Left kidney (tissue), 1 donor: ENCODE measurements at regions not wholly inside any gene's neighbourhood (a gene's known extent, or its start where the extent isn't known, plus 50 kb on each side); places are given as distances from the start of the nearest gene placed in this dataset.
"Not testable (repeated sequence)": the region's sequence is repeated elsewhere in the genome, so short reads cannot be mapped to it uniquely, and the experiment has no call there.

Source experiments
- DNase-seq: peaks from one replicate; pipeline ENCODE4 v3.0.0-alpha.2; 2013

DNA sequence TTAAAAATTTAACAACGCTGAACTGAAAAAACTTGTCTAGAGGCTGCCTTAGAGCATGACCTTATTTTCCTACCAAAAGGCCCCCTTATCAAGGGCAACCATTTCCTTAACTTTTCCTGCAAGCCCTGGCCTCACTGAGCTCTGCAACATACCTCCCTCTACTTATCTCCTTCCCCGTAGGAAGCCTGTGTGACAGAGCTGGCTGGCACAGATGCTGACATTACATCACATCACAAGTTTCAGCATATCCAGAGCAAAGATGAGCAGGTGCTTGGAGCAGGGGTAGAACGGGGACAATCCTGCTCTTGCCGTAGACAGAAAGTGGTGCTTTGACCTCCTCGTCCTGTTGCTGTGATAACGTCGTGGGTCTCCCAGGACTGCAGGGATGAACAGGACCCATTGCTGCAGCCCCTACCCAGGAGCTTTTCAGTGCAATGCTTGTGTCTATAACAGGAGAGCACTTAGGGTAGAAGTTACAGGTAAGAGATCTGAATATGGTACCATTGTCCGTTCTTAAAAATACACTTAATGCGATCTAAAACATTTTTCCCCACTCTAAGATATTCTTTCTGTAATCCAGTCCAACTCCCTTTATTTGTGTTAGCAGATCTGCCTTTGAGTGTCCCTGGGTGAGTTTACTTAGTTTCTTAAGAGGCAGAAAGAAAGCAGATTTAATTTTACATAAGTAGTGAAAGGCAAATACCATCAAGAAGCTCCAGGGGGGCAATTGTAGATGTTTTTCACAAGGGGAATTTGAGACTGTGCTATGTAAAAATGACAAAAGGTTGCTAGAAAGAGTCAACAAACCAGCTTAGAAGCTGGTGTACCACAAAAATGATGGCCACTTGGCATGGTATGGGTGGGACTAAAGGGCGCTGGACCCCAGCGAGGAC is 101.9 kb upstream of the EFNA5 start:
- no peak for DNase-seq

DNA sequence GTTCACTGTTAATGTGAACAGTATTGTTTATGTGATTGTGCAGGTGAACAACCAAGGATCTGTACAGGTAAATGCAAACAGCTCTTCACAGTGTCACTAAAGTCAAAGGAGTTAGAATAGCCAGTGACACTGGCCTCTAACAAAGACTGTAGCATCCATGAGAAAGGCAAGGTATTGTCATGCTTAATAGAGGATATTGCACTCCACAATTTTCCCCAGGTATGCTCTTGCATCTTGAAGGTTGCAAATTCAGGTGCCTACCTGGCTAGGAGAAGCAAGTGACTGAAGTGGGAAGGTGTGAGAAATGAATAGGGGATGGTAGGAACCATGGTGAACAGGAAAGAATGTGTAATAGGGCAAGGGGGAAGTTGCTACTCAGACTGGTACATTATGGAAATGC is 101.2 kb upstream of the EFNA5 start:
- no peak for DNase-seq

DNA sequence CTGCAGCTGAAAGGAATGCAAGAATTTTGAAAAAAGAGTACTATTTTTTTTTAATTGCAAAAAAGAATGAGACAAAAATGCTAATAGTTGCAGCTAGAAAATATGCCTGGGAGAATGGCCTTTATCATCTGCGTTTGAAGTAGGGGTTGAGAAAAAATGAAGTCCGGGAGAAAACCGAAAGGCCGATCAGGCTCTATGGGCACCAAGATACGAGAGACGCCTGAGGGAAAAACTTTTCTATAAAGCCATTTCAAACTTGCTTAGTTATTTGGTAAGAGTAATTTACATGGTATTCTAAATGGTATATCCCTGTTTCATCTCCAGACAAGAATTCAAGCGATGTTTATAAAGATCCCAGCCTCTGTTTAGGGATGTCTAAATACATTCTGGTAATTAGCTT is 99.3 kb upstream of the EFNA5 start:
- no peak for DNase-seq

DNA sequence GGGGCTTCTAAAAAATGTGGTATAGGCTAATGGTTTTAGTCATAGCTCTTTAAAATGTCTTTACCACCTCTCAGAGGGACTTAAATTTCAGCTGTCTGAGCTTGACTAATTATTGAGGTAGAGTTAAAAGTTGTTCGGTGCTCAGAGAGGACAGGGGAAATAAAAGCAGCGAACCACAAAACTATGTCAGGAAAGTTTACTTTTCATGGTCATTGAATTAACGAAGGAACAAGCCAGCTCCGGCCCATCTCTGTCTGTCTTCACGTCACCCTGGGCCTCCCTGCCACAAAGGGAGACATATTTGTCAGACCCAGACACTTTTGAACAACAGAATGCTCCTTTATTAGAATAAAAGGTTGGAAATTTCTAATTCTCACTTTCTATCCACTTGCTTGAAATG is 98.8 kb upstream of the EFNA5 start:
- DNase-seq = peak; percentile 50

DNA sequence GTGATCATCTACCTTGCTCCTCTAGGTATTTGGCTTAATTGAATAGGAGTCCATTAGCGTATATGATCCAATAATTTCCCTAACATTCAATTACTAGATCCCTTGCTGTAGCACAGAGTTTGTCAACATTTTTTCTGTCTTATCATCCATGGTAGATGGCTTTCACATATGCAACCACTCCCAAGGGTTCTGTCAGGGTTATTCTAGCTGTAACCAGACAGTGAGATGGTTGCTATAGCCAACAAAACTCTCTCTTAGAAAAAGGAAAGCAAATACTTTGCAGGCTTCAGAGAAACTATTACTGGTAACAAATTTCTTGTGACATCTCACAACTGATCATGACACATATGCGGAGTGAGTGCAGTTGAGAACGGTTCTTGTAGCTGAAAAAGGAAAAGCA is 96.2 kb upstream of the EFNA5 start:
- no peak for DNase-seq

DNA sequence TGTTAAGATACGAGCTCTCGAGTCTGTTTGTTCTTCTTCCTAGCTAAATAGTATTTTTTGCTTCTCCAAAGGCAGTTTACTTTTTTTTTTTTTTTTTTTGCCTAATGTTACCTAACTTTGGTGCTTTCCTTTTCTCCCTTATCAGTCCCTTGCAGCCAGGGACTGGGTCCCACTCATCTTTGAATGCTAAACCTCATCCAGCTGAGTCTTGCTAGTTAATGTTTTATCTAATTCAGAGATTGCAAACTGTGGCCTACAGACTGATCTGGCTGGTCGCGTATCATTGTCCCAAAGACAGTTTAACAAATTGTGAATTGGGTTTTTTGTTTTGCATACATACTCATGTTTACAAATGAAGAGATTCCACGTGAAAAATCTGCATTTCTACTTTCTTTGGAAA is 95.7 kb upstream of the EFNA5 start:
- DNase-seq = no peak

DNA sequence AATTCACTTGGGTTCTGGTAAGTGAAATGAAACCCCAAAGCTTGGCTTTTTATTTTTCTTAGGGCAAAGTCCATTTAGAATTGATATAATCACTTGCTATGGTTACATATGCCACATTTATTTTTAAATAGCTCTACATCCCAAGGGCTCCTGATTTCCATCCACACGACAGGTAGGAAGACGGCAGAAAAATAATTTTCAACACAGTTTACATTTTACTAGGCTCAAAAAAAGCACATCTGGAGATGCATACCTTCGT is 95.0 kb upstream of the EFNA5 start:
- no peak for DNase-seq

DNA sequence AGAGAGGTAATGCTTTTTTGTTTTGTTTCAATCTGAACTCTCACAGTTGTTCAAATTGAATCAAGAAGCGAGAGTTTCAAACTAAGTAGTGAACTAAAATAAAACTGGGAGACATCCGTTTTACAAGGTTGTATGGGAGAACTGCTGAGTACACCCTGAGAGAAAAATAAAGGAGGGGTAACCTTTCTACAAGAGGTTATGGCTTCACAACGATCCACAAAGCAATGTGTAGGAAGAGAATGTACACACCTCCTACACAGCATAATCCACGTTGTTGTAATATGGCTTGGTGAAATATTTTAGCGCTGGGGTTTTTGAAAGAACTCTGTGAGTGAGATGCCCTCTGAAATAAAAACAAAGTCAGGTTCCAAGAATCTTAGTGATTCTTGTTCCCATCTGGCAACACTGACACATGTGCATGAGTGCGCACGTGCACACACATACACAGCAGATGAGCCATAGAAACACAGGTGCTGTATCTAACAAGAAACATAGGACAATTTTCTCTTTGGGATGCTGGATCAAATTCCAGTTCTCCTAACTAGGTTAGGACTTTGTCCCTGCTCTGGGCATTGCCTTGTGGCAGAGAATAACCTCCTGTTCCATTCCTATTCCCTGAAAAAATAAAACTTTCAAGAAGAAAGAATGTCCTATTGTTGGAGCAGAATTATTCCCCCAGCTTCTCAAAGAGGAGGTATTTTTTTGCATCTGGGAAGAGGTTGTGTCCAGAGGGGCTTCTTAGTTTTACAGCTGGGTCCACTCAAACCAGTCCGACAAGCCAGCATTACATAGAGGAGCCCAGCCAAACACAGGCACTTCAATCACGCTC is 94.5 kb upstream of the EFNA5 start:
- DNase-seq = no peak

DNA sequence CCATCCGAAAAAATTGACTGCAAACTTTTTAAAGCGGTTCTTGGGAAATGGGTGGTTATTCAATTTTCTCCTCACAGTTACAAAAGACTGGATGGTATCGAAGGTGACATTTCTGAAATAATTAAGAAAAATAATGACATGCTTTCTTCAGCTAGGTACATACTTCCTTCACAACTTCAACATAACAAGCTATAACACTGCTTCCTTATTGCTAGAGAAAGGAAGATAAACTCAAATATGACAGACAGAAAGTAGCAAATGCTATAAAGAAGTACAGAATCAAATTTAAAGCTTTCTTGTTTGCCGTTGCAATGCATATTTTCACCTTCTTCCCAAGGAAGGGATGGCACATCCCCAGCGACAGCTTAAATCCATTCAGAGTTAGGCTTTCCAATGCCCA is 93.5 kb upstream of the EFNA5 start:
- no peak for DNase-seq

DNA sequence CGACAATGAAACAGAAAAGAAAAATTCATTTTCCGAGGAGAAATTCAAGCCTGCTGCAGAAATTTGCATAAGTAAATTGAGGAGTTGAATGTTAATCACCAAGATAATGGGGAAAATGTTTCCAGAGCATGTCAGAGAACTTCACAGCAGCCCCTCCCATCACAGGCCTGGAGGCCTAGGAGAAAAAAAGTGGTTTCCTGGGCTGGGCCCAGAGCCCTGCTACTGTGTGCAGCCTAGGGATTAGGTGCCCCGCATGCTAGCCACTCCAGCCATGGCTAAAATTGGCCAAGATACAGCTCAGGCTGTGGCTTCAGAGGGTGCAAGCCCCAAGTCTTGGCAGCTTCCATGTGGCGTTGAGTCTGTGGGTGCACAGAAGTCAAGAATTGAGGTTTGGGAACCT is 82.7 kb upstream of the EFNA5 start:
- DNase-seq = no peak

DNA sequence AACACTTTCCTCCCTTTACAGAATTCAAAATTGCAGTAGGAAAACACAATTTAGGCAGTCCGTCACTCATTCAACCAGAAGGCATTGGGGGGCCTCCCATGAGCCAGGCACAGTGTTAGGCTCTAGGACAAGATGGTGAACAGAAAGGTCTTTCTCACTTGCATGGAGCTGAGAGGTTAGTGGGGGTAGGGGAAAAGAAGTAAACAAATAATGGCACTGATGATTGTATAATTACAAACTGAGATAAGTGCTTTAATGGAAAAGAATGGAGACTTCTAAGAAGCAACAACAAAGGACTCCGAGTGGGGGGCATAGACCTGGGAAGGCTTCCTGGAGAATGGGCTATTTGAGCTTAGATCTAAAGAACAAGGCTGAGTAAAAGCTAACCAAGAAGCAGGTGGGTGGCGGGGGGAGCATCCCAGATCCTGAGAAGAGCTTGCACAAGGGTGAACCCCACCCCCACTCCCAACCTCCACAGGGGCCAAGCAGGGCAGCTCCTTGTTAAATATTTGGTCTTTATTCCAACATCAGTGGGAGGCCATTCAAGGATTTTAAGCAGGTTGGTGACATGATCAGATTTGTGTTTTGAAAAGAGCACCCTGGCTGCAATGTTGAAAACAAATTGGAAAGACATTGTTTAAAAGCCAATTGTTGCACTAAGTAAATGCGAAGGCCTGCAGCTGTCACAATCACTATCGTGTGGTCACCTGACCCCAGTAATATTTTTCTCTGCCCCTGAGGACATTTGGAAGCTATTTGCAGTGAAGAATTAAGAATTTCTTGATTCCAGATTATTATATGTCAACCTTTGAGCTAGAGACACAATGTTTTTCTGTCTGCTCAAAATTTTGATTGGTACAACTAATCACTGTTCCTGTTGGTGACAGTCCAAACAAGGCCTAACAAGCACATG is 73.9 kb upstream of the EFNA5 start:
- no peak for DNase-seq

DNA sequence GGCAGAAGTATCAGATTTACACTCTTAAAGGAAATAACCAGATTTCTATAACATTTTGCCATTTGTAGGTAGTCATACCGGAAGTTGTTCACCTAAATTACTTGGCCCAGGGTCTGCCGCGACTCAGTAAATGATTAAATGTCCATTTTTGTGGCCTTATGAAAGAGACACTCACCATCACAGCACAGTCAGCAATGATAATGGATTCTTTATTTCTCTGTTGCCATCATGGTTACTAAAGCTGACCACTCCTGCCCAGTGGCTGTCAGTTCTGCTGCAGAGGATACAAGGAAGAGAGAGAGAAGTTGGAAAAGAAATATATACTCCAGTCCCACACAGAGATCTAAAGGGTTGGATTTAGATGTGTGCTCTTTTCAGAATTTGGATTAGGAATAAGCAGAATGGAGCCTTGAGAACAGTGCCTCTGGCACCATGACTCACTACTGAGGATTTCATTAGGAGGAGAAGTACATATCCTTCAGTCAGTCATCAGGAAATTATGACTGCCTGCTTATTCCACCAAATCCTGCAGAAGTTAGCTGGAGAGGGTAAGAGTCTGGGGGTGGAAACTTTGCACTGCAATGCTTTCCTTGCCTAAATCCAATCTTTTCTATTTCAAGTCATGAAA is 72.8 kb upstream of the EFNA5 start:
- no peak for DNase-seq

DNA sequence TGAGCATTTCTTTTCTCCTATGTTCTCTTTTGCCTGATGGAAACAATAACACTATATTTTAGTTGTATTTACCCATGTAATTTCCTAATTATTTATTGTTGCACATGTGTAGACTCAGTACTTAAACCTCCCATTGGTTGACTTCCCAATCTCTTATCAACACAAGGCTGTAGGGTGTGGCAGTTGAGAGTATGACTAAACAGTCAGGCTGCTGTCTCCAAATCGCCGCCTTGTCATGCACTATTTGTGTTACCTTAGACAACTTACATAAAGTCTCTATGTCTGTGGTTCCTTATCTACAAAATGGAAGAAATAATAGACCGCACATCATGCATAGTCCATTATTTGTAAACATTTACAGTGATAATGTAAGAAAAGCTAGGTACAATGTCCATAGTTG is 68.9 kb upstream of the EFNA5 start:
- no peak for DNase-seq

DNA sequence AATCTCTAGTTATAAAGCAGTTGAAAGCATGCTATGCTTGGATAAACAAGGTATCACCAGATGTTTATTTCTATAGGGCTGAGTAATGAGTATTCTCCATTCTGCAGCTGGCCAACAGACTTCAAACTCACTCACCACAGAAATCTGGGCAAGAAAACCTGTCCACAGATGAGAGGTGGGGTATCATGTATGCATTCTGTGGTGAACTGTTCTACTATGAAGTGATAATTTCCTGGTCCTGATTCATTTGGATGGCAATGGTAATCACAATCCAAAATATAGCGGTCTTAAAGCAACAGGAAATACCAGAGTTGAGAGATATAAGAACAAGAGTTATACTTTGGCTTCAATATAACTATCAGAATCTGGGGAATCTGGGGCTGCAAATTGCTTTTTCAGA is 65.9 kb upstream of the EFNA5 start:
- no peak for DNase-seq

DNA sequence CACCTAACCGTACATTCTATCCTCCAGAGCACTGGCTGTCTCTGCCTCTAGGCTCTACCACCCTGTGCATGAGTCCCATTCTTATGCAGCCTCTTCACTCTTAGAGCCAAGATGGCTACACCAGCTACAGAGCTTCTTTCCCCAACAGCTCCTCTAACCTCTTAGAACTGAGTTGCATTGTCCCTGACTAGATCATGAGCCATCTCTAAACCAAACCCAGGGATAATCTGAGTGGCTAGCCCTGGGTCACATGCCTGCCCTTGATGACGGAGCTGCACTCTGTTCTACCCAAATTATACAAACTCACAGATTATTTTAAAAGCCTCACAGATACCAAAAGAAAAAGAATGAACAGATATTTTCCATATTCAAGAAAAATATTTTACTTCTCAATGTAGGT is 65.4 kb upstream of the EFNA5 start:
- not testable (repeated sequence) for DNase-seq

DNA sequence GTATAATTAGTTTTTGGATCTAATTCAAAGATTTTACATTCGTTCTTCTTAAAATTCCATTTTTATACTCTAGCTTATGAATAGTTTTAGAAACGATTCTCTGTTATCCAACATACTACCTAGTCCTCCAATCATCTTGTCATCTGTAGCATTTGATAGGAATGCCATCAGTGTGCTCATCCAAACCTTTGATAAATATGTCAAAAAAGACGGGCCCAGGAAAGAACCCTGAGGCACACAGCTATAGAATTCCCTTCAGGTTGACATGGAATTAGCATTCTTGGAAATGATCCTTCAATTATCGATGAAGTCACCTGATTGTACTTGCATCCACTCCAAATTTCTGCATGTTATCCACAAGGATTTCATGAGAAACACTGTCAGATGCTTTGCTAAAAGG is 64.8 kb upstream of the EFNA5 start:
- no peak for DNase-seq

DNA sequence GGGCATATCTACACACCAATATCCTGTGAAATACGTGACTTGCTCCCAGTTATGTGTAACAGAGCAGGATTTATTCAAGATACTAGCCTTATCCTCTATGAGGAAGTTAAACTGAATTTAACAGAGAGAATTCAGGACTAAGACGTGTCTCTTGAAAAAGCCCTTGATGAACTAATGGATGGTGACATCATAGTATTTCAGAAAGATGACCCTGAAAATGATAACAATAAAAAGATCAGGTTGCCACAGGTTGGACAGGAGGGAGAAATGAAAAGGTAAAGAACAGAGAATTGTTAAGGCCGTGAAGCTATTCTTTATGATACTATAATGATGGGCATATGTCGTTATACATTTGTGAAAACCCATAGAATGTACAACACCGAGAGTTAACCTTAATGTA is 56.2 kb upstream of the EFNA5 start:
- DNase-seq = no peak

DNA sequence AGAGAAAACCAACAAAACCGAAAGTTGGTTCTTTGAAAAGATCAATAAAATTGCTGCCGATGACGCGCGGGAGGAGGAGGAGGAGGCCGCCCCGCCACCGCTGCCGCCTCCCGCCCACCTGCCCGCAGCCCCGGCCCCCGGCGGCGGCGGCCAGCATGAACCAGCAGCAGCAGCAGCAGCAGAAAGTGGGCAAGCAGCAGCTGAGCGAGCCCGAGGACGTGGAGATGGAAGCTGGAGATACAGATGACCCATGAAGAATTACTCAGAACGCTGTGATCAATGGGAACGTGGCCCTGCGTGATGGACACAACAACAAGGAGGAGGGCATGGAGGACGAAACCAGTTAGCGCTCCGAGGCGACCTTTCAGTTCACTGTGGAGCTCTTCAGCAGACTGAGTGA is 53.9 kb upstream of the EFNA5 start:
- no peak for DNase-seq

DNA sequence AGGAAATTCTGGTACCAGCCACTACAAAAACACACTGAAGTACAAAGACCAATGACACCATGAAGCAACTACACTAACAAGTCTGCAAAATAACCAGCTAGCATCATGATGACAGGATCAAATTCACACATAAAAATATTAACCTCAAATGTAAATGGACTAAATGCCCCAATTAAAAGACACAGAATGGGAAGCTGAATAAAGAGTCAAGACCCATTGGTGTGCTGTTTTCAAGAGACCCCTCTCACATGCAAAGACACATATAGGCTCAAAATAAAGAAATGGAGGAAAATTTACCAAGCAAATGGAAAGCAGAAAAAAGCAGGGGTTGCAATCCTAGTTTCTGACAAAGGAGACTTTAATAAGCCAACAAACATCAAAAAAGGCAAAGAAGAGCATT is 50.5 kb upstream of the EFNA5 start:
- DNase-seq = not testable (repeated sequence)
